Lower lobe of right lung (tissue), 2 donors: ENCODE measurements at regions not wholly inside any gene's neighbourhood (a gene's known extent, or its start where the extent isn't known, plus 50 kb on each side); places are given as distances from the start of the nearest gene placed in this dataset.

Experiments used
- ATAC-seq, 2 donors: fragments of 200-7000 bp; cut with Tn5 transposase; one replicate each; pipeline ENCODE4 v1.9.1; 2020 to 2022; ENCODE audit warnings: mild to moderate bottlenecking in 2 of 2, moderate library complexity in 2 of 2
- DNase-seq: peaks from one replicate; pipeline ENCODE4 v3.0.0-alpha.2; 2020
- H3K27ac ChIP-seq: fragments of 200-600 bp; one replicate; pipeline ENCODE4 v1.8.0; 2022
- H3K27me3 ChIP-seq: fragments of 200-600 bp; one replicate; pipeline ENCODE4 v1.8.0; 2022; ENCODE audit warnings: low read depth
- H3K36me3 ChIP-seq: fragments of 200-600 bp; one replicate; pipeline ENCODE4 v1.8.0; 2022; ENCODE audit warnings: mild to moderate bottlenecking
- H3K4me1 ChIP-seq: fragments of 200-600 bp; one replicate; pipeline ENCODE4 v1.8.0; 2022
- H3K4me3 ChIP-seq: fragments of 200-600 bp; one replicate; pipeline ENCODE4 v1.8.0; 2022; ENCODE audit warnings: mild to moderate bottlenecking
- H3K9me3 ChIP-seq: fragments of 200-600 bp; one replicate; pipeline ENCODE4 v1.8.0; 2022
- CTCF ChIP-seq: fragments of 200-600 bp; IDR thresholded peaks from one replicate; pipeline ENCODE4 v1.8.0; 2022; ENCODE audit warnings: antibody characterized with exemption, mild to moderate bottlenecking
- intact Hi-C: fragments of 100-400 bp; cut with DNase I; formaldehyde crosslinking; loops from one replicate; pipeline ENCODE4 v1.11.0; 2022
- donor health status: DM: no; HTN: yes; CAD: no; lungs with severe emphysema.

GRCh38 chr5:4229414-4230292 lies 634.0 kb downstream of the IRX1 start:
- DNase-seq = no peak
- H3K4me1 ChIP-seq = no peaks in the 10 kb centered on the region
- no peak overlapping the region for H3K27ac ChIP-seq
- intact Hi-C loops = no loop called here
- peaks cover 6% of the 10 kb centered on the region for H3K9me3 ChIP-seq
- ATAC-seq = no peak
- no peaks in the 10 kb centered on the region for H3K36me3 ChIP-seq
- no peak overlapping the region for H3K4me3 ChIP-seq
- TF ChIP-seq CTCF = no peak
- H3K27me3 ChIP-seq = no peaks in the 10 kb centered on the region

GRCh38 chr5:4230471-4230785 lies 634.8 kb downstream of the IRX1 start:
- intact Hi-C loops = no loop called here
- ATAC-seq = no peak
- Histone ChIP-seq H3K4me3 (no peak overlapping the region), H3K27me3 (no peaks in the 10 kb centered on the region), H3K9me3 (peaks cover 8% of the 10 kb centered on the region), H3K4me1 (no peaks in the 10 kb centered on the region), H3K27ac (no peak overlapping the region), H3K36me3 (no peaks in the 10 kb centered on the region)
- TF ChIP-seq CTCF = no peak
- DNase-seq = no peak

GRCh38 chr5:4230786-4231641 lies 635.4 kb downstream of the IRX1 start:
- ATAC-seq = peak in 1 of 2 donors; percentile 7
- no peak for TF ChIP-seq CTCF
- H3K4me1 ChIP-seq = no peaks in the 10 kb centered on the region
- DNase-seq = no peak
- H3K27ac ChIP-seq = no peak overlapping the region
- H3K27me3 ChIP-seq = no peaks in the 10 kb centered on the region
- intact Hi-C loops = no loop called here
- H3K9me3 ChIP-seq = peaks cover 8% of the 10 kb centered on the region
- no peaks in the 10 kb centered on the region for H3K36me3 ChIP-seq
- no peak overlapping the region for H3K4me3 ChIP-seq

GRCh38 chr5:4232084-4232483 lies 636.5 kb downstream of the IRX1 start:
- Histone ChIP-seq H3K9me3 (peaks cover 8% of the 10 kb centered on the region), H3K4me3 (no peak overlapping the region), H3K27me3 (no peaks in the 10 kb centered on the region), H3K36me3 (no peaks in the 10 kb centered on the region), H3K4me1 (no peaks in the 10 kb centered on the region), H3K27ac (no peak overlapping the region)
- ATAC-seq (no peak), DNase-seq (no peak)
- intact Hi-C loops = no loop called here
- TF ChIP-seq CTCF = no peak

GRCh38 chr5:4233671-4234070 lies 638.0 kb downstream of the IRX1 start:
- no peak overlapping the region for H3K4me3 ChIP-seq
- H3K27ac ChIP-seq = no peak overlapping the region
- DNase-seq = no peak
- no peaks in the 10 kb centered on the region for H3K27me3 ChIP-seq
- no peaks in the 10 kb centered on the region for H3K36me3 ChIP-seq
- no peak for TF ChIP-seq CTCF
- intact Hi-C loops = no loop called here
- peaks cover 8% of the 10 kb centered on the region for H3K9me3 ChIP-seq
- ATAC-seq = peak in 1 of 2 donors; percentile 58
- H3K4me1 ChIP-seq = no peaks in the 10 kb centered on the region
